ENCODE measurements at regions not wholly inside any gene's neighbourhood (a gene's known extent, or its start where the extent isn't known, plus 50 kb on each side); places are given as distances from the start of the nearest gene placed in this dataset.

- H3K27me3 Mint-ChIP-seq (ENCODE audit: unreplicated experiment): no peaks in the 10 kb centered on the region
- H3K36me3 Mint-ChIP-seq (ENCODE audit: unreplicated experiment): no peaks in the 10 kb centered on the region
- H3K4me3 Mint-ChIP-seq (ENCODE audit: unreplicated experiment): no peak overlapping the region
- no peak overlapping the region for H3K27ac Mint-ChIP-seq (ENCODE audit: unreplicated experiment)
- no peak for TF ChIP-seq CTCF (IDR thresholded peaks at IDR 0.05; ENCODE audit: partially characterized antibody, unreplicated experiment)
- no peak for DNase-seq
- H3K9me3 Mint-ChIP-seq (ENCODE audit: unreplicated experiment): peaks cover 3% of the 10 kb centered on the region
- H3K4me1 Mint-ChIP-seq (ENCODE audit: low read depth, unreplicated experiment): peaks cover 3% of the 10 kb centered on the region
Observed at GRCh38 chr2:15839426-15840124, 100.8 kb upstream of the MYCN start.

- peaks cover 3% of the 10 kb centered on the region for H3K4me1 Mint-ChIP-seq (ENCODE audit: low read depth, unreplicated experiment)
- H3K9me3 Mint-ChIP-seq (ENCODE audit: unreplicated experiment): peaks cover 3% of the 10 kb centered on the region
- no peak for DNase-seq
- no peak overlapping the region for H3K4me3 Mint-ChIP-seq (ENCODE audit: unreplicated experiment)
- no peak for TF ChIP-seq CTCF (IDR thresholded peaks at IDR 0.05; ENCODE audit: partially characterized antibody, unreplicated experiment)
- no peaks in the 10 kb centered on the region for H3K36me3 Mint-ChIP-seq (ENCODE audit: unreplicated experiment)
- H3K27me3 Mint-ChIP-seq (ENCODE audit: unreplicated experiment): no peaks in the 10 kb centered on the region
- H3K27ac Mint-ChIP-seq (ENCODE audit: unreplicated experiment): no peak overlapping the region
Observed at GRCh38 chr2:15840148-15840547, 100.2 kb upstream of the MYCN start.

GRCh38 chr2:15840969-15841368 is 99.4 kb upstream of the MYCN start:
- H3K4me3 Mint-ChIP-seq (ENCODE audit: unreplicated experiment): no peak overlapping the region
- H3K27me3 Mint-ChIP-seq (ENCODE audit: unreplicated experiment): no peaks in the 10 kb centered on the region
- H3K9me3 Mint-ChIP-seq (ENCODE audit: unreplicated experiment): peaks cover 3% of the 10 kb centered on the region
- H3K36me3 Mint-ChIP-seq (ENCODE audit: unreplicated experiment): no peaks in the 10 kb centered on the region
- no peak overlapping the region for H3K27ac Mint-ChIP-seq (ENCODE audit: unreplicated experiment)
- peaks cover 3% of the 10 kb centered on the region for H3K4me1 Mint-ChIP-seq (ENCODE audit: low read depth, unreplicated experiment)
- no peak for TF ChIP-seq CTCF (IDR thresholded peaks at IDR 0.05; ENCODE audit: partially characterized antibody, unreplicated experiment)
- no peak for DNase-seq

GRCh38 chr2:15841776-15842560 is 98.4 kb upstream of the MYCN start:
- H3K27ac Mint-ChIP-seq (ENCODE audit: unreplicated experiment): no peak overlapping the region

More at GRCh38 chr2:15841776-15842560, 98.4 kb upstream of the MYCN start:
- peaks cover 3% of the 10 kb centered on the region for H3K9me3 Mint-ChIP-seq (ENCODE audit: unreplicated experiment)
- H3K4me3 Mint-ChIP-seq (ENCODE audit: unreplicated experiment): no peak overlapping the region
- DNase-seq: no peak
- no peak for TF ChIP-seq CTCF (IDR thresholded peaks at IDR 0.05; ENCODE audit: partially characterized antibody, unreplicated experiment)
- peaks cover 10% of the 10 kb centered on the region for H3K4me1 Mint-ChIP-seq (ENCODE audit: low read depth, unreplicated experiment)
- H3K36me3 Mint-ChIP-seq (ENCODE audit: unreplicated experiment): no peaks in the 10 kb centered on the region
- no peaks in the 10 kb centered on the region for H3K27me3 Mint-ChIP-seq (ENCODE audit: unreplicated experiment)
